Psoas muscle (tissue), 7 donors: ENCODE measurements at regions not wholly inside any gene's neighbourhood (a gene's known extent, or its start where the extent isn't known, plus 50 kb on each side); places are given as distances from the start of the nearest gene placed in this dataset.

Experiments used
- ATAC-seq, 4 donors: fragments of 200-7000 bp; cut with Tn5 transposase; one replicate each; pipeline ENCODE4 v1.9.1; 2020; ENCODE audit warnings: moderate library complexity in 3 of 4, mild to moderate bottlenecking in 2 of 4
- DNase-seq, 2 donors: peaks; one replicate each; pipeline ENCODE4 v3.0.0-alpha.2; 2020
- H3K27ac ChIP-seq: fragments of 200-600 bp; one replicate; pipeline ENCODE4 v1.8.0; 2022
- H3K27me3 ChIP-seq, 3 donors: fragments of 200-600 bp in 1 of 3; one replicate each; pipeline versions ENCODE4 v1.6.1 to v1.8.0; 2013 to 2022; ENCODE audit warnings: low read length in 2 of 3, mild to moderate bottlenecking in 2 of 3, moderate library complexity in 1 of 3; ENCODE audit not compliant: insufficient read depth in 3 of 3
- H3K36me3 ChIP-seq, 2 donors: fragments of 200-600 bp in 1 of 2; one replicate each; pipeline versions ENCODE4 v1.6.1 to v1.8.0; 2013 to 2022; ENCODE audit warnings: low read depth in 1 of 2, mild to moderate bottlenecking in 1 of 2, moderate library complexity in 1 of 2; ENCODE audit not compliant: insufficient read depth in 1 of 2
- H3K4me1 ChIP-seq: fragments of 200-600 bp; one replicate; pipeline ENCODE4 v1.8.0; 2022
- H3K4me3 ChIP-seq: fragments of 200-600 bp; one replicate; pipeline ENCODE4 v1.8.0; 2022; ENCODE audit warnings: mild to moderate bottlenecking
- H3K9me3 ChIP-seq: fragments of 200-600 bp; one replicate; pipeline ENCODE4 v1.8.0; 2022
- WGBS, 3 donors: extraction: QIAGEN DNeasy Blood & Tissue Kit; methylation state at CpG; one replicate each; pipeline versions ENCODE4 v1.1.6 to v1.1.7; 2013; 5-methylcytosine and 5-hydroxymethylcytosine counted together
- intact Hi-C, 2 donors: fragments of 100-400 bp; cut with DNase I; formaldehyde crosslinking; loops; one replicate each; pipeline versions ENCODE4 v1.11.0 to v1.14.2; 2022
- TF ChIP-seq, protein P1 (sequence below): fragments of 200-600 bp; IDR thresholded peaks from one replicate; pipeline ENCODE4 v1.8.0; 2022; ENCODE audit warnings: antibody characterized with exemption
- donor health status: healthy with polysubstance abuse.
- donor health status: DM: no; HTN: no; CAD: no; lungs with moderate emphysema.
- donor health status: Bipolar disorder and iron deficiency.
- donor health status: healthy.
- donor health status: DM: yes; HTN: yes; CAD: no.
- donor health status: DM: no; HTN: no; CAD: no.
- donor health status: DM: yes; HTN: yes; CAD: no.

GRCh38 chr11:98967005-98967404, 53.7 kb upstream of the CNTN5 start:
- no peak for DNase-seq
- no peak for ATAC-seq

More at GRCh38 chr11:98967005-98967404, 53.7 kb upstream of the CNTN5 start:
- Histone ChIP-seq H3K27ac (no peak overlapping the region), H3K36me3 (no peaks in the 10 kb centered on the region), H3K4me3 (no peak overlapping the region), H3K27me3 (no peaks in the 10 kb centered on the region), H3K4me1 (no peaks in the 10 kb centered on the region), H3K9me3 (no peaks in the 10 kb centered on the region)
- TF ChIP-seq, protein P1, sequence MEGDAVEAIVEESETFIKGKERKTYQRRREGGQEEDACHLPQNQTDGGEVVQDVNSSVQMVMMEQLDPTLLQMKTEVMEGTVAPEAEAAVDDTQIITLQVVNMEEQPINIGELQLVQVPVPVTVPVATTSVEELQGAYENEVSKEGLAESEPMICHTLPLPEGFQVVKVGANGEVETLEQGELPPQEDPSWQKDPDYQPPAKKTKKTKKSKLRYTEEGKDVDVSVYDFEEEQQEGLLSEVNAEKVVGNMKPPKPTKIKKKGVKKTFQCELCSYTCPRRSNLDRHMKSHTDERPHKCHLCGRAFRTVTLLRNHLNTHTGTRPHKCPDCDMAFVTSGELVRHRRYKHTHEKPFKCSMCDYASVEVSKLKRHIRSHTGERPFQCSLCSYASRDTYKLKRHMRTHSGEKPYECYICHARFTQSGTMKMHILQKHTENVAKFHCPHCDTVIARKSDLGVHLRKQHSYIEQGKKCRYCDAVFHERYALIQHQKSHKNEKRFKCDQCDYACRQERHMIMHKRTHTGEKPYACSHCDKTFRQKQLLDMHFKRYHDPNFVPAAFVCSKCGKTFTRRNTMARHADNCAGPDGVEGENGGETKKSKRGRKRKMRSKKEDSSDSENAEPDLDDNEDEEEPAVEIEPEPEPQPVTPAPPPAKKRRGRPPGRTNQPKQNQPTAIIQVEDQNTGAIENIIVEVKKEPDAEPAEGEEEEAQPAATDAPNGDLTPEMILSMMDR: no peak
- intact Hi-C loops: no loop called here
- WGBS, 3 donors: 73 to 85% (median 84%) methylated on average over 4 of the region's 4 CpGs
